ENCODE measurements at regions not wholly inside any gene's neighbourhood (a gene's known extent, or its start where the extent isn't known, plus 50 kb on each side); places are given as distances from the start of the nearest gene placed in this dataset. TPM values are rescaled to one million over a fixed set of nuclear protein-coding genes. Genes with fewer than 3 reads are reported as not detected.

- no peaks in the 10 kb centered on the region for H3K27me3 Mint-ChIP-seq
- CTCF ChIA-PET = interaction anchor here (0.6 kb wide), 1 partner anchor 13 kb away, joined by 3 read pairs; no protein-coding TSS in a partner anchor
- H3K4me3 Mint-ChIP-seq = no peak overlapping the region
- H3K4me1 Mint-ChIP-seq = no peaks in the 10 kb centered on the region
- no peak for DNase-seq
- no peaks in the 10 kb centered on the region for H3K9me3 Mint-ChIP-seq (ENCODE audit: low read depth)
- intact Hi-C loops (cut with DNase I, micrococcal nuclease) = no loop called here
- ATAC-seq = no peak
- POLR2A ChIA-PET = no interaction called here
- no peaks in the 10 kb centered on the region for H3K36me3 Mint-ChIP-seq (ENCODE audit: low read depth)
- no peak overlapping the region for H3K27ac Mint-ChIP-seq
Measured at GRCh38 chr3:96748139-96748538, 66.3 kb upstream of the EPHA6 start.

DNA sequence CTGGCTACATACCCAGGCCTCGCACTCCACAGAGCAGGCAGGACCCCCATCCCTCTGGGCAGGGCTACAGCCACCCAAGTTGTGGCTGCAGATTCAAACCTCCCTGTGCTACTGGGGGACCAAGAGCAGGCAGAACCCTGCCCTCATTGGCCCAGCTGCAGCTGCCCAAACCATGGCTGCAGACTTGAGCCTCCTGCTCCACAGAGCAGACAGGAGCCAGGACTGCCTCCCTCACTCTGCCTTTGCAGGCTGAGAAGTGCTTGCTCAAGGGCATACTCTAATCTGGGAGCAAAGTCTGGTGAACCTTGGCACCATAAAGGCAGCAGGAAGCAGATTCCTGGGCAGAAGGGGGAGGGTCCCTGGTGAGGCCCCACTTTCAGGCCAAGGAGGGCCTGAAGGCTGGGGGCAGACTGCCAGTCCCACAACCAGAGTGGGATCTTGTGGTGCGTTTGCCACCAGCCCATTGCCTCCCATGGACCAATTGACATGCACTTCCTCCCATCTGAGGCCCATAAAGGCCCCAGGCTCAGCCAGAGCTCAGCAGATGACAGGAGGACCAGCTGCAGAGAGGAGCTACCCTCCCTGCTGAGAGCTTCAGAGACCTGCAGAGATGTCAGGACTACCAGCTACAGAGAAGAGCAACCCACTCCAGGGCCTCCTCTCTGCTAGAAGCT is 64.2 kb upstream of the EPHA6 start:
- intact Hi-C loops (cut with DNase I, micrococcal nuclease) = no loop called here
- POLR2A ChIA-PET = no interaction called here
- no peaks in the 10 kb centered on the region for H3K36me3 Mint-ChIP-seq (ENCODE audit: low read depth)
- H3K27ac Mint-ChIP-seq = no peak overlapping the region
- CTCF ChIA-PET = no interaction called here
- H3K4me1 Mint-ChIP-seq = no peaks in the 10 kb centered on the region
- no peaks in the 10 kb centered on the region for H3K27me3 Mint-ChIP-seq
- no peak overlapping the region for H3K4me3 Mint-ChIP-seq
- DNase-seq (no peak), ATAC-seq (no peak)
- H3K9me3 Mint-ChIP-seq (ENCODE audit: low read depth) = no peaks in the 10 kb centered on the region

GRCh38 chr3:96753124-96753523 is 61.3 kb upstream of the EPHA6 start:
- no peak for ATAC-seq
- H3K4me1 Mint-ChIP-seq = no peaks in the 10 kb centered on the region
- intact Hi-C loops (cut with DNase I, micrococcal nuclease) = no loop called here
- ChIA-PET CTCF (interaction anchor here (0.6 kb wide), 1 partner anchor 135 kb away, joined by 3 read pairs; no protein-coding TSS in a partner anchor), POLR2A (no interaction called here)
- H3K27me3 Mint-ChIP-seq = no peaks in the 10 kb centered on the region
- H3K4me3 Mint-ChIP-seq = no peak overlapping the region
- no peak for DNase-seq
- no peaks in the 10 kb centered on the region for H3K36me3 Mint-ChIP-seq (ENCODE audit: low read depth)
- no peak overlapping the region for H3K27ac Mint-ChIP-seq
- no peaks in the 10 kb centered on the region for H3K9me3 Mint-ChIP-seq (ENCODE audit: low read depth)

- no peaks in the 10 kb centered on the region for H3K4me1 Mint-ChIP-seq
- ChIA-PET POLR2A (no interaction called here), CTCF (no interaction called here)
- intact Hi-C loops (cut with DNase I, micrococcal nuclease) = no loop called here
- DNase-seq (no peak), ATAC-seq (no peak)
- H3K36me3 Mint-ChIP-seq (ENCODE audit: low read depth) = no peaks in the 10 kb centered on the region
- H3K27me3 Mint-ChIP-seq = no peaks in the 10 kb centered on the region
- no peak overlapping the region for H3K4me3 Mint-ChIP-seq
- H3K9me3 Mint-ChIP-seq (ENCODE audit: low read depth) = no peaks in the 10 kb centered on the region
- H3K27ac Mint-ChIP-seq = no peak overlapping the region
Measured at GRCh38 chr3:96754128-96754527, 60.3 kb upstream of the EPHA6 start.

DNA sequence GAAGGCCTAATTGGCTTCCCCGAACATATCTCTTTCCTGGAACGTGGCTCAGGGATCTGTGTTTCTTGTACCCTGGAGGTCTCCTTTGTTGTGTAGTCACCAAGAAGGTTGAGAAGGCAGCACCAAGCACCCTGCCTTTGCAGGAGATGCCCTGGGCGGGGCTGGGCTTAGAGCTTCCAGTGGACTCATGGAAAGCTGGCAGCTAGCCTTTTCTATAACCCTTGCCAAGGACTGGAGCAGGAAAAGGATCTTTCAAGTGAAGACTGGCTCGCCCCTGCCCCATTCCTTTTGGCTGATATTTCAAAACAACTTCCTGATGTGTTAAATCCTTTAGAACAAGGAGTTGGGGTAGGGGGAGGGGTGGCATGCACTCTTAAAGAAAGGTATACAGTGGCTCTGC is 58.9 kb upstream of the EPHA6 start:
- ChIA-PET CTCF (no interaction called here), POLR2A (no interaction called here)
- no peak for ATAC-seq
- Mint-ChIP-seq H3K4me1 (no peaks in the 10 kb centered on the region), H3K27me3 (no peaks in the 10 kb centered on the region), H3K27ac (no peak overlapping the region), H3K9me3 (ENCODE audit: low read depth) (no peaks in the 10 kb centered on the region), H3K4me3 (no peak overlapping the region), H3K36me3 (ENCODE audit: low read depth) (no peaks in the 10 kb centered on the region)
- DNase-seq = no peak
- intact Hi-C loops (cut with DNase I, micrococcal nuclease) = no loop called here

GRCh38 chr3:96756516-96756915 is 57.9 kb upstream of the EPHA6 start:
- POLR2A ChIA-PET = no interaction called here
- no peak overlapping the region for H3K27ac Mint-ChIP-seq
- H3K27me3 Mint-ChIP-seq = no peaks in the 10 kb centered on the region
- H3K9me3 Mint-ChIP-seq (ENCODE audit: low read depth) = no peaks in the 10 kb centered on the region
- CTCF ChIA-PET = no interaction called here
- no peak for ATAC-seq
- no peaks in the 10 kb centered on the region for H3K4me1 Mint-ChIP-seq
- no peak for DNase-seq
- no peak overlapping the region for H3K4me3 Mint-ChIP-seq
- no peaks in the 10 kb centered on the region for H3K36me3 Mint-ChIP-seq (ENCODE audit: low read depth)
- intact Hi-C loops (cut with DNase I, micrococcal nuclease) = no loop called here

- POLR2A ChIA-PET = no interaction called here
- Mint-ChIP-seq H3K4me3 (no peak overlapping the region), H3K27ac (no peak overlapping the region), H3K4me1 (no peaks in the 10 kb centered on the region), H3K9me3 (ENCODE audit: low read depth) (peaks cover 4% of the 10 kb centered on the region), H3K36me3 (ENCODE audit: low read depth) (no peaks in the 10 kb centered on the region), H3K27me3 (no peaks in the 10 kb centered on the region)
- DNase-seq (no peak), ATAC-seq (no peak)
- intact Hi-C loops (cut with DNase I, micrococcal nuclease) = no loop called here
- CTCF ChIA-PET = interaction anchor here (0.6 kb wide), 1 partner anchor 13 kb away, joined by 3 read pairs; no protein-coding TSS in a partner anchor
Measured at GRCh38 chr3:96760956-96761355, 53.4 kb upstream of the EPHA6 start.

Small RNA genes lying in the stretch of these regions (microRNA-seq; reads per million reads assigned to microRNA genes)
- gene MIR8060 (ENCODE audit: borderline replicate concordance) = not detected
